ENCODE measurements at regions not wholly inside any gene's neighbourhood (a gene's known extent, or its start where the extent isn't known, plus 50 kb on each side); places are given as distances from the start of the nearest gene placed in this dataset.
A peak's percentile ranks its signal among the peaks of the same experiment; 100 is the strongest.
"Not testable (repeated sequence)": the region's sequence is repeated elsewhere in the genome, so short reads cannot be mapped to it uniquely, and the experiment has no call there.

DNA sequence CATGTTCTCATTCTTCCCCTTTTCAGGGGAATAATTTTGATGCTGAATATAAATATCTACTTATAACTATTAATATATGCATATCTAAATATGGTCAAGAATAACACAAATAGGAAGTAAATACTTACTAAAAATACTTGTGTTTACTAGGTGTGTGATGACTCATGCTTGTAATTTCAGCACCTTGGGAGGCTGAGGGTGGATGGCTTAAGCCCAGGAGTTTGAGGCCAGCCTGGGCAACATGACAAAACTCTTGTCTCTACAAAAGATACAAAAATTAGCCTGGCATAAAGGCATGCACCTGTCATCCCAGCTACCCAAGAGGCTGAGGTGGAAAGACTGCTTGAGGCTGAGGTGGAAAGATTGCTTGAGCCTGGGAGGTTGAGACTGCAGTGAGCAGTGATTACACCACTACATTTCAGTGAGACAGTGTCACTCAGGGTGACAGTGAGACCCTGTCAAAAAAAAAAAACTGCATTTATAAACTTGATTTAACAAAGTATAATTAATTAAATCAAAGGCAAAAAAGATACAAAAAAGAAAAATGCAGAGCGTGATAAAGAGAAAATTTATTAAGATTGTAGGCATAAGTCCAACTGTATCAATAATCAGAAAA lies 703.1 kb upstream of the VRK2 start:
- DNase-seq (ENCODE audit: low read depth), result no peak

DNA sequence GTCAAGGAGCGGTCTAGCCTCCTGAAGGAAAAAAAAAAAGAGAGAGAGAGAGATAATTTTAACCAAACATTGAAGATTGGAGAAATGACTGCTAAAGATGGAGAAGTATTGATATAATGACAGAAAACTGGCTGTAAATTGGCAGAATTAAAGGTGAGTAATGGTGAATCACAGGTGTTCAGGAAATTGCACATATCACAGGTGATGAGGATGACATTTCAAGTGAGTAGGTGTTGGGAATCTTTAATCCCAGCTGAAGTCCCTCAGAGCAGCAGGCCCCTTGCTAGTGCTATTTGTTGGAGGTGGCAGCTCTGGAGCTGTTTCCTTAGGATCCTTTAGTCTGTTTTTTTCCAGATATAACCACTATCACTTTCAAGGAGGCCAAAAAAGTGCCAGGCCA lies 678.4 kb upstream of the VRK2 start:
- DNase-seq (ENCODE audit: low read depth), result no peak

DNA sequence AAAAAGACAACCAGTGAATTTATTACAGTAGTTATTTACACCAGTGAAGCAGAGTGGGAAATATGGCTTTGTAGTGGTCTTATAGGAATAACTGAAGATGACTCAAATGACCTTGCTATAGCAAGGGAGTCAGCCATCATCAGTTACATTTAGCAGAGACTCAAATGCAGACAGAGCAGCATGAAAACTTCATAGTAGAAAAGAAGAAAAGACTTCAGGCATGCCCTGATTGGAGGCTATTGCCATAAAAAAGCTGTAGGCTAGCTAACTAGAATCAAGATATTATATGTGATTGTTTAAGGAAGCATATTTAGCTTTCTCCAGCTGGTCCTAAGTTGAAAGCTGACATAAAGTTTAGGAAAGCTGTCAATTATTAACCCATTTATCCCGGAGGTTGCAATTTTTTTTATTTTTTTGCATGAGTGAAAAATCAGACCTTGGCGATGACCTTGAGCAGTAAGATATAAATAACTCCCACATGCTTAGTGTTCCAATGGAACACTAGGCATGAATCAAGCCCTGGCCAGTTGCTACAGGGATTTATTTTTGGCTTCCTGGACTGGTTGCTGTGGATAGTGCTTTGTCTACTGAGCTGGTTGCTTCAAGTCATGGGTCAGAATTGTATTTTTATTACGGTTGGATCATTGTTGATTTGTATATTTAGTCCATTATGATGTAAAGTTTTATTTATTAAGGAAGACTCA lies 675.6 kb upstream of the VRK2 start:
- no peak for DNase-seq (ENCODE audit: low read depth)

- DNase-seq (ENCODE audit: low read depth), result no peak
Observed at GRCh38 chr2:57372237-57372984, 674.2 kb upstream of the VRK2 start.

GRCh38 chr2:57373530-57373929 lies 673.1 kb upstream of the VRK2 start:
- peak; percentile 49 for DNase-seq (ENCODE audit: low read depth)

- DNase-seq (ENCODE audit: low read depth), result no peak
Observed at GRCh38 chr2:57376985-57377384, 669.6 kb upstream of the VRK2 start.

- DNase-seq (ENCODE audit: low read depth), result no peak
Observed at GRCh38 chr2:57386305-57386704, 660.3 kb upstream of the VRK2 start.

DNA sequence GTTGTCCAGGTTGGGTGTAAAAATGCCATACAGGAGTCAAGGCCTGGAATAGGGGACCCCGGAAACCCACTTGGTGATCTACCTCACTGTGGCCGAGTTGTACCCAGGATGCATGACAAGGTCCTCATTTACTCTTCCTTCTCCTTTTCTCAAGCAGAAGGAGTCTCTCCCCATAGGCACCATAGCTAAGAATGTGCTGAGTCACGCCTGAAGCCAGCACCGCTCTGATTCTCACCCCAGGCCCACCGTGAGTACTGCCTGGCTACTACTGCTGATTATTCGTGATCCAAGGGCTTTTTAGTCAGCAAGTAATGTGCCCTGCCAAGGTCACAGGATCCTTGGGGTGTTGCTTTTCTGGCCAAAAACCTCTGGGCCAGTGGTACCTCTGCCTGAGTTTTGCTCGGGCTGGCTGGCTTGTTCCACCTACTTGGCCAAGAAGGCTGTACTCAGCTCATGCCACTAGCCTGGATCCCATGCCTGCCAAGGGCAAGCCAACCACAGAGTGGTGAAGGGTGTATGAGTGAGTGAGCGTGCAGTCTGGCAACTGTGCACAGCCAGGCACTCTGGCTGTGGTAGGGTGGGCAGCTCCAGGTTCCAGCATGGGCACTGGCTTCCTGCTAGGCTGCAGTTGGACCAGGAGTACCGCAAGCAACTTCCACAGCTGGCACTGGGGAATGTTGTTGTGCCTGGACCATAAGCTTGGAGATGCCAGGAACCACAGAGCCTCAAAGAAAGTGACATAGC lies 650.1 kb upstream of the VRK2 start:
- DNase-seq (ENCODE audit: low read depth), result no peak

GRCh38 chr2:57397550-57398360 lies 648.9 kb upstream of the VRK2 start:
- no peak for DNase-seq (ENCODE audit: low read depth)

DNA sequence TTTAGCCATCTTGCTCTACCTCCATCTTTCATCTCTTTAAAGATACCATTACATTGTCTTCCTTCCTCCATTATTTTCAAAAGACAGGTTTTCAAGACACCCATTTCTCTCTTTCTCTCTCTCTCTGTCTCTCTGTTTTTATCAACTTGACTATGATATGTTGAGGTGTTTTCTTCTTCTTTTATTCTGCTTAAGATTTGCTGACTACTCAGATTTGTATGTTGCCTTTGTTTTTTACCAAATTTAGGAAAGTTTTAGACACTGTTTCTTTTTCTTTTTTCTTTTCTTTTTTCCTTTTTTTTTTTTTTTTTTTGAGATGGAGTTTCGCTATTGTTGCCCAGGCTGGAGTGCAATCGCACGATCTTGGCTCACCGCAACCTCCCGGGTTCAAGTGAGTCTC lies 647.5 kb upstream of the VRK2 start:
- DNase-seq (ENCODE audit: low read depth), result no peak

DNA sequence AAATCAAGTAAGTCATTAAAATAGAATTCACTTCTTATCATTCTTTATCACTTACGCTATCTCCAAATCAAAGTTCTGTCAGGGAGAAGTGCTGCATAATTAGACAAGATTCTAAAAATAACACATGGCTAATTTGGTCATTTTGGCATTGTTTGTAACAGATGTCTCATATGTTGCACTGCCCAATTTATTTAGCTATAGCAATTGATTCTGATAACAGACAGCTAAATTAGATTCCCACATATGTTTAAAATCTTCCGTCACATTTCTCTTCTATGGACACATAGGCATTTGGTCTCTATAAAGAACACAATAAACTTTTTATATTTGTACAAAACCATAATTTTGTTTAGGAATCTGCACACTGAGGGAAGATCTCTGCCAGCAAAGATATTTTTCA lies 644.5 kb upstream of the VRK2 start:
- DNase-seq (ENCODE audit: low read depth), result no peak

DNA sequence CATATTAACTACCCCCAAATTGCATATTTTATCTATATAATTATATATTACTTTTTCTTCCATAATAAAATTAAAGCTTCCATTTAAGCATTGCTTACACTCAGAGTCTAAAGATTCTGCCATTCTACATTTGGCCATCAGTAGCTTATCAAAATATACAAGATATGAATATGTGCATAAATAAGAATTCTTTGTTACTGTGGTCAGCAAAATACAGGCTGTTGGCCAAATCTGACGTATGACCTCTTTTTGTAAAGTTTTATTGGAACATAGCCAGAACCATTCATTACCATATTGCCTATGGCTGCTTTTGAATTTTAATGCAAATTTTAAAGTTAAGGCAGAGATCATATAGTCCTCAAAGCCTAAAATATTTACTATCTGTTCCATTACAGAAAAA lies 643.9 kb upstream of the VRK2 start:
- DNase-seq (ENCODE audit: low read depth), result no peak

DNA sequence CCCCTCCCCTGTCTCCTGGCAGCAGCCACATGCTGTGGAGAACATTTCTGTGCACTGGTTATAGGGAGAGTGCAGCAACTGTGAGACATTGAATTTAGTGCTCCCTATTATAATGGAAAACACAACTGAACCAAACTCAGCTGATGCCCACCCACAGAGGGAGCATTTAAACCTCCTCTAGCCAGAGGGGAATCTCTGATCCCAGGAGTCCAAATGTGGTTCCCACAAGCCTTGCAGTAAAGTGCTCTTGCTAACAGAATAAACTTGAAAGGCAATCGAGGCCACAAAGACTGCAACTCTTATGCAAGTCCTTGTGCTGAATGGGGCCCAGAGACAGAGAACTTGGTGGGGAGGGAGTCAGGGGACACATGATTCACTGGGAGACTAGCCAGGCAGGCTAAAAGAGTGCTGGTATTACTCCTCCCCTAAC lies 638.8 kb upstream of the VRK2 start:
- DNase-seq (ENCODE audit: low read depth), result no peak

- DNase-seq (ENCODE audit: low read depth), result no peak
Observed at GRCh38 chr2:57408587-57408986, 638.0 kb upstream of the VRK2 start.

- no peak for DNase-seq (ENCODE audit: low read depth)
Observed at GRCh38 chr2:57417007-57417406, 629.6 kb upstream of the VRK2 start.

DNA sequence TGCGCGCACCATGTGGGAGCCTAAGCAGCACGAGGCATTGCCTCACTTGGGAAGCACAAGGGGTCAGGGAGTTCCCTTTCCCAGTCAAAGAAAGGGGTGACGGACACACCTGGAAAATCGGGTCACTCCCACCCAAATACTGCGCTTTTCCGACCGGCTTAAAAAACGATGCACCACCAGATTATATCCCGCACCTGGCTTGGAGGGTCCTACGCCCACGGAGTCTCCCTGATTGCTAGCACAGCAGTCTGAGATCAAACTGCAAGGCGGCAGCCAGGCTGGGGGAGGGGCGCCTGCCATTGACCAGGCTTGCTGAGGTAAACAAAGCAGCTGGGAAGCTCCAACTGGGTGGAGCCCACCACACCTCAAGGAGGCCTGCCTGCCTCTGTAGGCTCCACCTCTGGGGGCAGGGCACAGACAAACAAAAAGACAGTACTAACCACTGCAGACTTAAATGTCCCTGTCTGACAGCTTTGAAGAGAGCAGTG lies 627.7 kb upstream of the VRK2 start:
- DNase-seq (ENCODE audit: low read depth), result not testable (repeated sequence)

GRCh38 chr2:57429831-57430230 lies 616.8 kb upstream of the VRK2 start:
- no peak for DNase-seq (ENCODE audit: low read depth)

DNA sequence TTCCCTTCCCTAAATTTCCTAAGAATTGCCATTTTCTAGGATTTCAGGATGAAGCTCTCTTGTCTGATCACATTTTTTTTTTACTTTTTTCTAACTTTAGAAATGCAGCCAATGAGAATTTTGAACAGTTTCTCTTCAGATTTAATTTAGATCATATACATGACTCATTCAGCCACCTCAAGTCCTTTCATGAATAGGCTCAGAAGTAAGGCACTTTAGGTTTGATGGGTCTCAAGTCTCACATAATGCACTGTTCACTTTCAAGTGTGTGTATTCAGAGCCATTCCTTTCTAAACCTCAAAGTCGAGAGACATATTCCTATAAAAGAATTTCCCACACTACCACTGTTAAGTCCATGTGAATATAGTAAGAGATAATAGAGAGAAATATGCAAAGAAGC lies 614.1 kb upstream of the VRK2 start:
- DNase-seq (ENCODE audit: low read depth), result no peak

GRCh38 chr2:57434441-57434840 lies 612.2 kb upstream of the VRK2 start:
- no peak for DNase-seq (ENCODE audit: low read depth)

- no peak for DNase-seq (ENCODE audit: low read depth)
Observed at GRCh38 chr2:57434972-57435371, 611.6 kb upstream of the VRK2 start.

GRCh38 chr2:57437077-57437476 lies 609.5 kb upstream of the VRK2 start:
- no peak for DNase-seq (ENCODE audit: low read depth)

GRCh38 chr2:57440437-57440836 lies 606.2 kb upstream of the VRK2 start:
- DNase-seq (ENCODE audit: low read depth), result no peak

Measured in GM04503 (cell line).